DMS 273 (cell line): ENCODE measurements at regions not wholly inside any gene's neighbourhood (a gene's known extent, or its start where the extent isn't known, plus 50 kb on each side); places are given as distances from the start of the nearest gene placed in this dataset.
"Not testable (repeated sequence)": the region's sequence is repeated elsewhere in the genome, so short reads cannot be mapped to it uniquely, and the experiment has no call there.

Experiments used
- DNase-seq: peaks from one replicate; lab custom pipeline; 2025; ENCODE audit not compliant: unreplicated experiment; lab: John Stamatoyannopoulos, UW

DNA sequence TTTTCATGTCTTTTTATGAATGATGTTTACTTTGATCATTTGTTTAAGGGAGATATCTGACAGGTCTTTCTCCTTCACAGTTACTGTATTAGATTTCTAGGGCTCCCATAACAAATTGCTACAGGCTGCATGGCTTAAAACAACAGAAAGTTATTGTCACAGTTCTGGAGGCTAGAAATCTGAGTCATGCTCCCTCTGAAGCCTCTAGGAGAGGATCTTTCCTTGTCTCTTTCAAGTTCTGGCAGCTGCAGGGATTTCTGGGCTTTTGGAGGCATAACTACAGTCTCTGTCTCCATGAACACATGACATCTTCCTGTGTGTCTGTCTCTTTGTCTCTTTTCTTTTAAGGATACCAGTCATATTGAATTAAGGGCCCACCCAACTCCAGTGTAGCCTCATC lies 557.3 kb upstream of the SEMA6A start:
- DNase-seq: peak; percentile 17

DNA sequence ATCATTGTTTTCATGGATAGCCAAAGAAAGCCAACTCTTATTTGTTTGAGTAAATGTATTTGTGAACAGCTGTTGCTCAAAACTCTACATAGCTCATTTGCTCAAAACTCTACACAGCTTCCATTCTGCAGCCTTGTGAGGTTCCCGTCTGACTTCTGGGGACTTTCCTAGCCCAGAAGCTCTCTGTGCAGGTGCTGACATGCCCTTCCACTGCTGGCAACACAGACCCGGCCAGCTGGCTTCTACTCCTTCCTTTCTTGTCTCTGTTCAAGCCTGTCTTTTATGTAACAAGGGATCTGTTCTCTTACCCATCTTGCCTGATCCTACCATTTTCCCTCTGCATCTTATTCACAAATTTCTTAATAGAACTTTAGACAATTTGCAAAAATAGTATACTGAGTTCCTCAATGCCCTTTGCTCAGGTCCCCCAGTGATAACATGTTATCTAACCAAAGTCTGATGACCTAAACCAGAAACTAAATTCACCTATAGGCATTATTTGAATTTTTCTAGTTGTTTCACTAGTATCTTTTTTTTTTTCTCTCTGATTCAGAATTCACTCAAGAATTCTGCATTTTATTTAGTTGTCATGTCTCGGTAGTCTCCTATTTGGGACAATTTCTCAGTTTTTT lies 556.5 kb upstream of the SEMA6A start:
- DNase-seq: peak; percentile 86

DNA sequence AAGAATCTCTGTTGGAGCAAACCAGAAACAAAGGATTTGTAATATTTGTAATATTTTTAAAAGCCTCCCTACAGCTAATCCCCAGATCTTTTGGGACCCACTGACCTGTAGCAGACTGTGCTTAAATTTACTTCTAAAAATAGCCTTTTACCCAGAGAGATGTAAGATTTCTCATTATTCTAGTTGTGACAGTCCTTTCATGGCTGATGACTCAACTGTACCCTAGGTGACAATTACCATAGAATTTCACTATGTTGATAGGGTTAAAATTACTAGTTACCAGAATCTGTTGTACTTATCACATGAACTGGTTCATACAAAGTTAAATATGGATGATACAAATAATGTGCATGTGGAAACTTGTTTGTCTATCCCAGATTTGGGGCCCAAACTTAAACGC lies 543.9 kb upstream of the SEMA6A start:
- no peak for DNase-seq

DNA sequence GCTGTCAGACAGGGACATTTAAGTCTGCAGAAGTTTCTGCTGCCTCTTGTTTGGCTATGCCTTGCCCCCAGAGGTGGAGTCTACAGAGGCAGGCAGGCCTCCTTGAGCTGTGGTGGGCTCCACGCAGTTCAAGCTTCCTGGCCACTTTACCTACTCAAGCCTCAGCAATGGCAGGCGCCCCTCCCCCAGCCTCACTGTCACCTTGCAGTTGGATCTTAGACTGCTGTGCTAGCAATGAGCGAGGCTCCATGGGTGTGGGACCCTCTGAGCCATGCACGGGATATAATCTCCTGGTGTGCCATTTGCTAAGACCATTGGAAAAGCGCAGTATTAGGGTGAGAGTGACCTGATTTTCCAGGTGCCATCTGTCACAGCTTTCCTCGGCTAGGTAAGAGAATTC lies 542.7 kb upstream of the SEMA6A start:
- DNase-seq: not testable (repeated sequence)

DNA sequence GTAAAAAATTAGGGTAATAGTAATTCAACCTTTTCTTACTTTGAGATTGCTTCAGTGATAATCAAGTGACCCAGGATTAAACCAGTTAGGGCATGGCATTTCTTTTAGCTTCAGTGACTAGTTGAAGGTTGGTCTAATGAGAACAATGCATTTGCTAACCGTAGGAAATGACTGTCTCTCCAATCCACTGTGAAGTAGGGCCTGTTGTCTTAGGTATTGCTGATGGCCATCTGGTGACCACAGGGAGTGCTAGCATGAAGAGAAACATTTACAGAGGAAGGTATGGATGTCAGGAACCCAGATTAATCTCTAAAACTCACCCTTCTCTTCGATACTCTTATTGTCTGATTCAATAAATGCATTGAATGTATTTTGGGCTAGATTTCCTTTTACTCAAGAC lies 535.9 kb upstream of the SEMA6A start:
- DNase-seq: no peak

DNA sequence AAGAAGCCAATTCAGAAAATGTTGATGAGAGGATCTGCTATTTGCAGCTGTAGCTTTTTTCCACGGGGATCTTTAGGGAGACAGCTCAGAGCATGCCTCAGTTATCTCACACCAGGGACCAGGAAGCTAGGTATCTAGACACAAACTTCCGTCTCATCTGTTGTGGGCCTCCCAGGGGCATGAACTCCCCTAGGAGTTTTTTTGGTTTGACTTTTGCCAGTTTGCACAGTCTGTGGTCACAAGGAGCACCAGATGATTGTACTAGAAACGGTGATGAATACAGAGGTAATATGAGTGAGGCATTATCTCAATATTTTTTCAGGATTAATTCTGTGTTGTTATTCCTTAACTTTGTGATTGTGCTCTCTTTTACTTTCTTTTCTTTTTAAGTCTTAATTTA lies 533.2 kb upstream of the SEMA6A start:
- DNase-seq: no peak

DNA sequence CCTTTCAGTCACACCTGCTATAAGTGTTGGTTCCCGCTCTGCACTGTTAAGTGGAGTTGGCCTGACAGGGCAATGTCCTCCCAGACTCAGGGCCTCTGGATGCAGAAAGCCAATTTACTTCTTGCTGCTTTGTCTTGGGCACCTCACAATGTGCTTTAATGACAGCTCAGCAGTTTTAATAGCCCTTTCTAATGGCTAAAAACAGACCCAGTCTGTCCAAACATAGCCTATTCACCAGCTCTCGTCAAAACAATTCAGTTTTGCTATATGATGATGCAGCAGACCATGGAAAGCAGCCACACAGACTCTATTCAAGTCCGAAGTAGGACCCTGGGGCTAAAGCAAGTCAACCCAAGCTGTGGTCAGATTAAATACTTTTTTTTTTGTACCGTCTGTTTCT lies 529.1 kb upstream of the SEMA6A start:
- DNase-seq: no peak

DNA sequence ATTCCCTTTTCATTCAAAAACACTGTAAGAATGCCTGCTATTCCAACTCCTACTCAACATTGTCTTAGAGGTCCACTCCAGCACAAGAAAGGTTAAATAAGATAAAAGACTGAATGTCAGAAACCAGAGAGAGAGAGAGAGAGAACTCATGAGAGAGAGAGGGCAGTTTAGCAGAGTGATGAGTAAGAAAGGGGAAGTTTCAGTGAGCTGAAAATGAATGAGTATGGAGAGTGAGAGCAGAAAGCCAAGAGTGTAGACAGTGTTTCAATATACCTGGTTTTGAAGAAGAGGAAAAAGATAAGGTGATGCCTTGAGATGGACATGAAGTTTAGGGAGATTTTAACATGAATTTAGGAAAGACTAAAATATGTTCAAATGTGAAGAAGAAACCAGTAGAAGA lies 528.0 kb upstream of the SEMA6A start:
- DNase-seq: no peak

DNA sequence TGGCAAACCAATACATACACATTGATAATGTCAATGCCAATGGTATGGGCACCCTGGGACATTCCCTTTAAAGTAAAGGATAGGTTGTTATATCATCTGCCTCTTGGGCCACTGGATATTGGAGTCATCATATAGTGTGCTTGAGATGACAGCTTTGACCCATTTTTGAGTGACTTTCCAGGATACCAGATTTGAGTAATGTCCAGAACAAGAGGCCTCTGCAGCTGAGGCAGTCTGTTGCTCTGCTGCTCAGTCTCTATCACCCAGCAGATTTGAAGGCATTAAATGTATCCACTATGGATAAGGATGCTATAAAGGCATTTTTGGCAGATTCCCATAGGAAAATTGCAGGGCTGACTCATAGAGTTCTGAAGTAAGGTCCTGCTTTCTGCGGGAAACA lies 525.6 kb upstream of the SEMA6A start:
- DNase-seq: no peak

DNA sequence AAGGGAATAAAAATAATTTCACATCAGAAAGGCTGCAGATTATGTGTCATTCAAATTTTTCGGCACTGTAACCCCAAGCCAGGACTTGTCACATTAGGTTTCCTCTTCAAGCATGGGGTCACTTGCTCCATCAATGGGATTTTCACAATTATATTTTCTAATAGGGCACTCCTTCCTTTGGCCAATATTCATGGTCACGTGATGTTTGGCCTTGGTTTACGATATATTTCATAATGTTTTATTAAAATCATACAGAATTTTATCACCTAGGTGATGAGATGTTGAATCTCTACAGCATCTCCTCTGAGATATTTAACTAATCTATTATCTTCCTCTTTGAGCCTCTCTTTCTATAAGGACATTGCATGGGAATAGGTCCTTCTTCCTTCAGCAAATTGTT lies 523.5 kb upstream of the SEMA6A start:
- DNase-seq: no peak

DNA sequence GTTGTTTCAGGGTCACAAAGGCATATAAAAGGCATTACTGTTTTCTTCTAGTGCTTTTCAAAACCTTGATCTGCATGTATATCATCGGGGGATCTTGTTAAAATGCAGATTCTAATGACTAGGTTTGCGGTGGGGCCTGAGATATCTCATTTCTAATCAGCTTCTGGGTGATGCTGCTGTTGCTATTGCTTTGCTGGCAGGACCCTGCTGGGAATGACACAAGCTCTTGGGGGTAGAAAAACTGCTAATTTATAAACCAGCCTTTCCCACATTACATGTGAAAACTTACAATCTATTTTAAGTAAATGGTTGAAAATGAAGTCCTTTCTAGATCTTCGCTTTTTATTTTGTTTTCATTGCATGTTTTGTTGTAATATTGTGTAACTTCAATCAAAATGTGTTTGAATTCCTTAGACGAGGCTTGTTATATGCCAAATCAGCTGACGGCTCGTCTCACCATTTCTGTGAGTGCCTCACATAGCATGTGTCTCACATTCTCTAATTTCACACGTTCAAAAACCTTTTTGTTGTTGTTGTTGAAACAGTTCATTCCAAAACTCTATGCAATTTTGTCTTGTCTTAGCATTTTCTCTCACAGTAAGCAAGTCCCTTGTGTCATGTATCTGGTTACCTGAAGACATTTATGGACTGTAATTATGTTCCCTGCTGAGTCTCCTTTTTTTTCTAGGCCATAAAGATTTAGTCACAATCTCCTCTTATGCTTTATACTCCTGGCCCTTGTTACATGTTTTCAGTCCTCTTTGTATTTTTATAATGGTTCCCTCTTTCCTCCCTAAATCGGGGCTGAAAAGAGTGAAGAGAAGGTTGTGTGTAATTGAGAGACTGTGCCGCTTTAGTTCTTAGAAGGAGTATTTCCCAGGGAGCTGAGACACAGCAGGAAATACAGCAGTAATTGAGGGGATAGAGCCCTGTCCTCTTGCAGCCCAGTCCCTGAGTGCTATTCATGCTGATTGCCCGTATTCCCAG lies 521.0 kb upstream of the SEMA6A start:
- DNase-seq: peak; percentile 8

DNA sequence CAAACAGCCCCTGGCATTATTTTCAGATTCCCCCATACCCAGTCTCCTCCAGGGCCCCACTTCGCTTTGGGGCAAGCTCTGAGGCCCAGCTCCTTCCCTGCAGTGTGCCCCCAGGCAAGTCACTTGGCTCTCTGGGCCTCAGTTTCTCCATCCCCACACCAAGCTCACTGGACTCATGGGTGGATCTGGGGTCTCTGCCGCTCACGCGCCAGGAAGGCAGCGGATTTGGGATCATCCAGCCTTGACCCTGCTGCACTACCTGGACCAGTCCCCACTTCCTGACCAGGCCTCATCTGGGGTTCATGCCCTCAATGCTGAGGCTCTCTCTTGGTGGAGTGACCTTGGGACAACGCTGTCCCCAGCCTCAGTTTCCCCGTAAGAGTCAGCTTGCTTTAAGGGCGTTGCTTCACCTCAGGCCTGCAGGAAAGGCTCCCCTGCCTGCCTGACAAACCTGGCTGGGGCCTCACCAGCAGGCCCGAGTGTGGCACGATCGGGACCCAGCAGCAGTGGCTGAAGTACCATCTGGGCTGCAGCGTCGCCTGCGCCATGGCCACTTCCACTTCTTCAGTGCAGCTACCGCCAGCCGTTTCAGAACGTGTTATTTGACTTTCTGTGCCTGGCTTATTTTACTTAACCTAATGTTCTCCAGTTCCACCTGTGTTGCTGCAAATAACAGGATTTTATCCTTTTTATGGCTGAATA lies 519.6 kb upstream of the SEMA6A start:
- DNase-seq: no peak

DNA sequence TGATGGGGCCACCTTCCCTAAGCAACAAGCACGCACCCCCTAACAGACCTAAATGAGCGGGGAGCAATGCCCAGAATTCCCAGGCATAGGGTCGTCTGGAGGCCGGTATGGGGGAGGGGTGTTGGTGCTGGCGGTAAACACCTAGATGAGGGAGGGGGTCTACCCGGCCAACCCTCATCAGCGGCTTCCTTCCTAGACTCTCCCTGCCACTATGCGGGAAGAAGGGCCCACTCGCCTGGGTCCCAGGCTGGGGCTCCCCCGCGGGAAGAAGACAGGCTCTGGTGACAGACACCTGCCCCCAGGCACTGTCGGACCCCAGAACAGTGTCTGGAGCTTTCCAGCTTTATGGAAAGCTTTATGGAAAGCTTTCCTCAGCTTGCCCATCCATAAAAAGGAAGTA lies 519.0 kb upstream of the SEMA6A start:
- no peak for DNase-seq

DNA sequence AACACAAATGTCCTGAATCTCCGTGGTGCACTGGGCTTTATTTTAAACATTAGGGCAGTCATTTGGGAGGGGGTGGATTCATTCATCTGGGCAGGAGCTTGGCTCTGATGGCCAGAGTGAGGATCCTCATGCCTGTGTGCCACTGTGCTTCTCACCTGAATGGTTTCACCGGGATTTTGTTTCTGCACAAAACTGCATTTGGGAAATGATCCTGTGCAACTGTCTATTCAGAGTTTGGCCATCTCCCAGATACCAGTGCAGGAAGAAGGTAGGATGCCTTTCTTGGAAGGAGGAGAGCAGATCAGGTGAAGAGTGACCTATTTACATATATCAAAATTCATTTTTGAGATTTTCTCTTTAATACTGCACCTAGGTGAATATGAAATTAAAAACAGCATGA lies 514.4 kb upstream of the SEMA6A start:
- no peak for DNase-seq

DNA sequence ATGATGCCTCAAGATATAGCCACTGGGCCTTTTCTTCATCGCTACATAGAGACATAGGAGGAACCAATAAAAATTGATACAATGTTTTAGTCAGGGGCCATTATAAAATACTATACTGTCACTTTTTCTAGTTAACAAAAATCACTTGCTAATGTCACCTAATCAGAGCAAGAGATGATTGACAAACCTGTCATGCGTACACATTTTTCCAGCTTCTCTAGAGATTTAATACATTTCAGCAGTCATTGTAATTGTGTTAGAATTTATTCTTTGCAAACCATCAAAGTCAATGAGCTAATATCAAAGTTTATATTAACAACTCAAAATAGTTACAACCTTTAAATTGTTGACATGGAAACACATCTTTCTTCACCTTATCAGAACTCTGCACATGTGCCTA lies 513.6 kb upstream of the SEMA6A start:
- no peak for DNase-seq

DNA sequence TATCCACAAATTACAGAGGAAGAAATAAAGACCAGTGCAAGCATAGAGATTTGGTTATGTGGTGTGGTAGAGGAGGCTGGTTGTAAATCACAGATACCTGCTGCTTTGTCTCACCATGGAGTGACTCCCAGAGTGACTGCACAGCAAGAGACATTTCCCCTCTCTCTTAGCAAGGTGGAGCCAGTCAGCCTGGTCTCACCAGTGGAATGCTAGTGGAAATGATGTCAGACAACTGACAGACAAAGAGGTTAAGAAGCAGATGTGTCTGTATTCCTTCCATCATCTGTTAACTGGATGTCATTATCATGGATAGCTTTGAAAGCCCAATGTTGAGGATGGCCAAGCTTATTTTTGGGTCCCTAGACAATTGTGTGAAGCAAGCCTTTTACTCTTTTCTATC lies 509.4 kb upstream of the SEMA6A start:
- peak; percentile 22 for DNase-seq

DNA sequence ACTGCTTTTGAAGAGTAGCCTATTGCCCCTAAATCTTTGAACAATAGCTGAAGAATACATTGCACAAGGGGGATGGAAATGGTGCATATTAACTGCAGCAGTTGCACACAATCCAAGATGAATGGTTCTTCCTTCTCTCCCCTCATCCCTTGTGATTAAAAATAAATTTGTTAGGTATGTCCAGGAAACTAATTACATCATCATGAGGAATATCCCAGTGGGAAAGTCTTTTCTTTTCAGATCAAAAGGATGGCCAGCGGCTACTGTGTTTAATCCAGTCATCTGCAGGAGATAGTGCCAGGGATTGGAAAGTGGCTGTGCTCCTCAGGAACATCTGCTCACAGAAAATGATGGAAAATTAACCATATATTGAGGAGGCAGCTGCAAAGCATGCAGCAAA lies 508.4 kb upstream of the SEMA6A start:
- DNase-seq: no peak

DNA sequence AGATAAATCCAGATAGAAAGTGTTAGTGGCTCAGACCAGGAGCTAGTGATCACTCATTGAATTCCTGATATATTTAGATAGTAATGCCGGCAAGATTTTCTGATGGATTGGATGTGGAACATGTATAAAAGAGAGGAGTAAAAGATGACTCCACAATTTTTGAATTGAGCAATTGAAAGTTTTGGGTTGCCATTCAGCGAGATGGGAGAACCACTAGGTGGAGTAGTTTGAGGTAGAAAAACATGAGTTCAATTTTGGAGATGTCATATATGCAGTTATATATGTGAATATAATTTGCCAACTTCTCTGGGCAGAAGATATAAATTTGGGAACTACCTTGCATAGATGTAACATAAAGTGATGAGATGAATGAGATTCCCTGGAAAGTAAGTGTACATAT lies 502.5 kb upstream of the SEMA6A start:
- DNase-seq: peak; percentile 48

DNA sequence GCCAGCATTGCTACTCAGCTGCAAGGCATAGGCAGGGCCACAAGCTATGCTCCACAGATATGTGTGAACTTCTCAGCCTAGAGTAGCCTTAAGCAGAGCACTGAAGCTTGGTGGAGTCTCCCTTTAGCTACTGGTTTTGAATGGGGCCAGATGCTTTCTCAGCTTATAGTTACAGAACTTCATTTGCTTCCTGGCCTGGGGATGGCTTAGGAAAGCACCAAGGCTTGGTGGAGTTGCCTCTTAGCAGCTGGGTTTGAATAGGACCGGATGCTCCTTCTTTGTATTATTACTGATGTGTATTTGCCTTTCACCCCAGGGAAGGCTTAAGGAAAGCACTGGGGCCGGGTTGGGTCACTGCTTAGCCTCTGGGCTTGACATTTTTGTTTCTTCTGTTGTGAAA lies 497.8 kb upstream of the SEMA6A start:
- no peak for DNase-seq

DNA sequence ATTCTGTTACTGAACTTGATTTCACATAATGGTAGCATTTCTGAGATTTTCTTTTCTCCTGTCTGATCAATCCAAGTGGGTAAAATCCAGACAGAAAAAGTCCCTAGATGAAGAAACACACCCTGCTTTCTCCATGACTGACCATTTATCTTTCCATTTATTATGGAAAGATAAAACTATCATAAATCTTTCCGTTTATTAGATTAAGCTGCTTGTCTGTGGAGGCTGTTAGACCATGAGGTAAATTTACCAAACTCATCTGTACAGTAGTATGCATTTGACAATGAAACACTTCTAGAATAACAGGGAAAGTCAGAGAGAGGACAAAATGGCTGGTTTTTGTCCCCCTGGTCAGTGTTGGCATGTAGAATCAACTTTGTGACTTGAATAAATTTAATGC lies 491.2 kb upstream of the SEMA6A start:
- no peak for DNase-seq

DNA sequence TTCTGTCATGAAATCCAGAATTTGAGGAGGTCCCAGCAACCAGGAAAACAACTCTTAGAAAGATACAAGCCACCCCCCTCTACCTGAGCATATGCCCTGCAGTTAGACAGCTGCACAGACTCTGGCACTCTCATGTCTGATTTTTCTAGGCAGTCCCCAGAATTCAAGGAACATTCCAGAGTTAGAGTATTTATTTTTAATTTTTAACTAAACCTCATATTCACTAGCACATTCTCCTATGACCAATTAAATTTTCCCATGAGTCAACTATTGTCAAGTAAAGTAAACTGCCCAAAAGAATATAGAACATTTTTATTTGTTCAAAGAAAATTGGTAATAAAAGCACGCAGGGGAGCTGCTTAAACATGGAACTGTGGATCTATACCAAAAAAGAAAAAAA lies 490.5 kb upstream of the SEMA6A start:
- DNase-seq: no peak

DNA sequence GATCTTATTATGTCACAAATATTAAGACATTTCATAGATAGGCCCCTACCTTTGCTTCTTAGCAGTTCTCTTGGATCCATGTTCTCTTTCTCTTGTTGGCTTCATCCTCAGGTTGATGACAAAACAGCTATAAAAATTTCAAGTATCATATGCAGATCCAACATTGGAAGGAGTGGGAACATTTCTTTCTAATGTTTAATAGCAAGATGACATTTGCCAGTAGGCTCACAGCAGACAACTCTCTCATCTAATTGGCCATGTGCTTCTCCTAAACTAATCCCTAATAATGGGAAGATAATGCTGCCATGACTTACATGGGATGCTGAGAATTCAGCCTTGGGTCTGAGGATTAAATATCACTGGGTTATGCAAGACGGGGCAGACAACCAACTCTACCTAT lies 485.5 kb upstream of the SEMA6A start:
- DNase-seq: no peak
